Aorta (tissue), 5 donors: ENCODE measurements at regions not wholly inside any gene's neighbourhood (a gene's known extent, or its start where the extent isn't known, plus 50 kb on each side); places are given as distances from the start of the nearest gene placed in this dataset.
"Not testable (repeated sequence)": the region's sequence is repeated elsewhere in the genome, so short reads cannot be mapped to it uniquely, and the experiment has no call there.

Experiments
- ATAC-seq: fragments of 200-7000 bp; cut with Tn5 transposase; one replicate; pipeline ENCODE4 v1.9.1; 2022; ENCODE audit warnings: moderate library complexity; ENCODE audit not compliant: low FRiP score
- DNase-seq, 2 donors: peaks; one replicate each; pipeline ENCODE4 v3.0.0-alpha.2; 2020
- H3K27ac ChIP-seq, 2 donors: one replicate each; pipeline ENCODE4 v1.5.1; 2013; ENCODE audit warnings: low read length in 2 of 2, mild to moderate bottlenecking in 2 of 2, moderate library complexity in 2 of 2, control low read depth in 1 of 2, inconsistent platforms in 1 of 2, low read depth in 1 of 2
- H3K27me3 ChIP-seq, 2 donors: one replicate each; pipeline ENCODE4 v1.6.1; 2013; ENCODE audit warnings: control low read depth in 1 of 2, low read length in 1 of 2, mild to moderate bottlenecking in 1 of 2, moderate library complexity in 1 of 2; ENCODE audit not compliant: insufficient read depth in 2 of 2, control insufficient read depth in 1 of 2
- H3K36me3 ChIP-seq, 2 donors: one replicate each; pipeline ENCODE4 v1.6.1; 2013; ENCODE audit warnings: control low read depth in 1 of 2, low read length in 1 of 2, mild to moderate bottlenecking in 1 of 2; ENCODE audit not compliant: insufficient read depth in 2 of 2, control insufficient read depth in 1 of 2
- H3K4me1 ChIP-seq, 2 donors: one replicate each; pipeline ENCODE4 v1.6.1; 2013; ENCODE audit warnings: low read length in 2 of 2, control low read depth in 1 of 2, mild to moderate bottlenecking in 1 of 2, moderate library complexity in 1 of 2; ENCODE audit not compliant: insufficient read depth in 2 of 2, control insufficient read depth in 1 of 2
- H3K4me3 ChIP-seq, 2 donors: one replicate each; pipeline ENCODE4 v1.5.1; 2013; ENCODE audit warnings: low read length in 2 of 2, control low read depth in 1 of 2, mild to moderate bottlenecking in 1 of 2
- H3K9me3 ChIP-seq: one replicate; pipeline ENCODE4 v1.6.1; 2013; ENCODE audit warnings: mild to moderate bottlenecking, low read length; ENCODE audit not compliant: control insufficient read depth
- WGBS, 2 donors: extraction: QIAGEN DNeasy Blood & Tissue Kit; methylation state at CpG; one replicate each; pipeline ENCODE4 v1.1.7; 2013; 5-methylcytosine and 5-hydroxymethylcytosine counted together
- intact Hi-C, 2 donors: fragments of 100-400 bp; cut with DNase I; formaldehyde crosslinking; loops; one replicate each; pipeline versions ENCODE4 v1.14.2 to v1.15.0; 2022
- donor health status: healthy with polysubstance abuse.
- donor health status: Bipolar disorder and iron deficiency.
- donor health status: DM: no; HTN: no; CAD: no.
- donor health status: DM: no; HTN: no; CAD: no.
- donor health status: DM: yes; HTN: yes; CAD: no.

- WGBS, 2 donors: 20 to 24% methylated on average over 7 of the region's 7 CpGs
- no peak for ATAC-seq
Observed at GRCh38 chr3:181486141-181486885, 225.4 kb upstream of the SOX2 start.

GRCh38 chr3:181484026-181484425 lies 227.7 kb upstream of the SOX2 start:
- 89 to 97% methylated on average over 1 of the region's 1 CpG for WGBS, 2 donors
- DNase-seq: no peak
- Histone ChIP-seq H3K36me3 (no peaks in the 10 kb centered on the region), H3K4me1 (no peaks in the 10 kb centered on the region), H3K27ac (no peak overlapping the region), H3K9me3 (no peaks in the 10 kb centered on the region), H3K27me3 (no peaks in the 10 kb centered on the region), H3K4me3 (no peak overlapping the region)
- intact Hi-C loops: no loop called here
- ATAC-seq: no peak

More at GRCh38 chr3:181486141-181486885, 225.4 kb upstream of the SOX2 start:
- intact Hi-C loops: no loop called here
- no peaks in the 10 kb centered on the region for H3K27me3 ChIP-seq
- no peaks in the 10 kb centered on the region for H3K4me1 ChIP-seq
- no peak for DNase-seq
- no peaks in the 10 kb centered on the region for H3K36me3 ChIP-seq
- no peaks in the 10 kb centered on the region for H3K9me3 ChIP-seq
- H3K4me3 ChIP-seq: no peak overlapping the region
- no peak overlapping the region for H3K27ac ChIP-seq

- WGBS, 2 donors: 69 to 85% methylated on average over 1 of the region's 1 CpG
- intact Hi-C loops, ATAC-seq, H3K27me3 ChIP-seq, H3K36me3 ChIP-seq, DNase-seq, H3K4me1 ChIP-seq, H3K9me3 ChIP-seq, H3K27ac ChIP-seq, H3K4me3 ChIP-seq: not testable (repeated sequence)
Observed at GRCh38 chr3:181475146-181475545, 236.6 kb upstream of the SOX2 start.

GRCh38 chr3:181470349-181470748 lies 241.4 kb upstream of the SOX2 start:
- Histone ChIP-seq H3K27me3 (no peaks in the 10 kb centered on the region), H3K36me3 (no peaks in the 10 kb centered on the region), H3K9me3 (peaks cover 2% of the 10 kb centered on the region), H3K27ac (no peak overlapping the region), H3K4me1 (no peaks in the 10 kb centered on the region), H3K4me3 (no peak overlapping the region)
- intact Hi-C loops: no loop called here
- ATAC-seq (no peak), DNase-seq (no peak)
- 96 to 98% methylated on average over 1 of the region's 1 CpG for WGBS, 2 donors

GRCh38 chr3:181464033-181464694 lies 247.6 kb upstream of the SOX2 start:
- no peak for ATAC-seq
- no peaks in the 10 kb centered on the region for H3K36me3 ChIP-seq

GRCh38 chr3:181461381-181461780 lies 250.3 kb upstream of the SOX2 start:
- no peak overlapping the region for H3K4me3 ChIP-seq
- H3K36me3 ChIP-seq: no peaks in the 10 kb centered on the region
- H3K4me1 ChIP-seq: no peaks in the 10 kb centered on the region
- H3K9me3 ChIP-seq: no peaks in the 10 kb centered on the region
- DNase-seq (no peak), ATAC-seq (no peak)
- WGBS, 2 donors: 64 to 69% methylated on average over 5 of the region's 5 CpGs
- H3K27me3 ChIP-seq: no peaks in the 10 kb centered on the region
- H3K27ac ChIP-seq: no peak overlapping the region
- intact Hi-C loops: no loop called here

More at GRCh38 chr3:181464033-181464694, 247.6 kb upstream of the SOX2 start:
- Histone ChIP-seq H3K27ac (no peak overlapping the region), H3K9me3 (no peaks in the 10 kb centered on the region), H3K27me3 (no peaks in the 10 kb centered on the region), H3K4me1 (no peaks in the 10 kb centered on the region), H3K4me3 (no peak overlapping the region)
- DNase-seq: no peak
- WGBS, 2 donors: 68 to 70% methylated on average over 6 of the region's 6 CpGs
- intact Hi-C loops: no loop called here

- Histone ChIP-seq H3K4me3 (no peak overlapping the region), H3K4me1 (no peaks in the 10 kb centered on the region), H3K27me3 (no peaks in the 10 kb centered on the region), H3K9me3 (no peaks in the 10 kb centered on the region), H3K27ac (no peak overlapping the region), H3K36me3 (no peaks in the 10 kb centered on the region)
- DNase-seq (no peak), ATAC-seq (no peak)
- intact Hi-C loops: no loop called here
- 65 to 67% methylated on average over 2 of the region's 2 CpGs for WGBS, 2 donors
Observed at GRCh38 chr3:181459516-181459915, 252.2 kb upstream of the SOX2 start.

GRCh38 chr3:181458857-181459256 lies 252.9 kb upstream of the SOX2 start:
- Histone ChIP-seq H3K4me1 (no peaks in the 10 kb centered on the region), H3K9me3 (no peaks in the 10 kb centered on the region), H3K27ac (no peak overlapping the region), H3K4me3 (no peak overlapping the region), H3K27me3 (no peaks in the 10 kb centered on the region), H3K36me3 (no peaks in the 10 kb centered on the region)
- ATAC-seq: no peak
- intact Hi-C loops: no loop called here
- no peak for DNase-seq

GRCh38 chr3:181457756-181458155 lies 254.0 kb upstream of the SOX2 start:
- 72 to 76% methylated on average over 4 of the region's 4 CpGs for WGBS, 2 donors
- intact Hi-C loops: no loop called here
- H3K36me3 ChIP-seq: no peaks in the 10 kb centered on the region
- no peak for ATAC-seq
- no peaks in the 10 kb centered on the region for H3K4me1 ChIP-seq
- no peaks in the 10 kb centered on the region for H3K9me3 ChIP-seq
- no peak for DNase-seq
- no peak overlapping the region for H3K4me3 ChIP-seq
- no peaks in the 10 kb centered on the region for H3K27me3 ChIP-seq
- H3K27ac ChIP-seq: no peak overlapping the region
